Caco-2 (cell line): ENCODE measurements at regions not wholly inside any gene's neighbourhood (a gene's known extent, or its start where the extent isn't known, plus 50 kb on each side); places are given as distances from the start of the nearest gene placed in this dataset.
A peak's percentile ranks its signal among the peaks of the same experiment; 100 is the strongest.

ENCODE experiments used
- BruUV-seq: library from RNA; stranded (reverse); fragments of 400-500 nt; replicated peaks from 2 replicates; lab custom pipeline; 2021; lab: Mats Ljungman, UMichigan
- CTCF ChIA-PET: fragments of 300-600 bp; sonication (Branson Sonifier 250); formaldehyde crosslinking; loops from one replicate; lab custom pipeline; 2022; ENCODE audit warnings: antibody characterized with exemption; lab: Charles Lee
- POLR2A ChIA-PET: fragments of 300-600 bp; sonication (Branson Sonifier 250); formaldehyde crosslinking; loops from one replicate; lab custom pipeline; 2022; ENCODE audit warnings: antibody characterized with exemption; lab: Charles Lee
- DNase-seq, 2 experiments: peaks; one replicate each; pipeline versions ENCODE4 v3.0.0 to v3.0.0-alpha.2; 2020 to 2022
- H3K27me3 ChIP-seq: replicated peaks from 2 replicates; pipeline ENCODE4 v1.6.0; 2011; ENCODE audit warnings: low read length; ENCODE audit not compliant: control insufficient read depth, insufficient read depth
- H3K36me3 ChIP-seq: 2 replicates; pipeline ENCODE4 v1.5.1; 2011; ENCODE audit warnings: low read length; ENCODE audit not compliant: control insufficient read depth, insufficient read depth
- H3K4me1 ChIP-seq: fragments of 250-450 bp; sonication (Bioruptor Pico); 2 replicates; pipeline ENCODE4 v1.5.1; 2020; ENCODE audit warnings: mild to moderate bottlenecking
- H3K4me3 ChIP-seq: 2 replicates; pipeline ENCODE4 v1.5.1; 2011; ENCODE audit warnings: low read depth, mild to moderate bottlenecking, control low read depth, low read length
- H3K9me3 ChIP-seq: fragments of 250-450 bp; sonication (Bioruptor Pico); 2 replicates; pipeline ENCODE4 v1.5.1; 2020; ENCODE audit warnings: mild to moderate bottlenecking, moderate library complexity
- H3K27ac Mint-ChIP-seq: one replicate; pipeline ENCODE4 v1.8.0; 2022; ENCODE audit warnings: mixed read lengths; ENCODE audit not compliant: unreplicated experiment
- H3K27me3 Mint-ChIP-seq: one replicate; pipeline ENCODE4 v1.8.0; 2022; ENCODE audit warnings: mixed read lengths; ENCODE audit not compliant: insufficient read depth, unreplicated experiment
- H3K36me3 Mint-ChIP-seq: one replicate; pipeline ENCODE4 v1.8.0; 2022; ENCODE audit warnings: mild to moderate bottlenecking, mixed read lengths; ENCODE audit not compliant: insufficient read depth, unreplicated experiment
- H3K4me1 Mint-ChIP-seq: one replicate; pipeline ENCODE4 v1.8.0; 2022; ENCODE audit warnings: low read depth, mixed read lengths; ENCODE audit not compliant: unreplicated experiment
- H3K4me3 Mint-ChIP-seq: one replicate; pipeline ENCODE4 v1.8.0; 2022; ENCODE audit warnings: mild to moderate bottlenecking, moderate library complexity, mixed read lengths; ENCODE audit not compliant: unreplicated experiment
- H3K9me3 Mint-ChIP-seq: one replicate; pipeline ENCODE4 v1.8.0; 2022; ENCODE audit warnings: mixed read lengths; ENCODE audit not compliant: unreplicated experiment
- intact Hi-C: fragments of 100-400 bp; cut with micrococcal nuclease; formaldehyde crosslinking; loops from one replicate; pipeline ENCODE4 v1.10.0; 2022; ENCODE audit not compliant: unreplicated experiment
- TF ChIP-seq, protein P1 (sequence below), 2 experiments: fragments of 200-600 bp in 1 of 2; IDR thresholded peaks; 1 replicate in 1 of 2; 2 replicates in 1 of 2; pipeline versions ENCODE4 v1.5.1 to v1.8.0; 2011 to 2022; ENCODE audit warnings: antibody characterized with exemption in 1 of 2, control low read depth in 1 of 2, inconsistent platforms in 1 of 2, low read depth in 1 of 2, low read length in 1 of 2, mild to moderate bottlenecking in 1 of 2, moderate library complexity in 1 of 2; ENCODE audit not compliant: insufficient read depth in 1 of 2, severe bottlenecking in 1 of 2, unreplicated experiment in 1 of 2

DNA sequence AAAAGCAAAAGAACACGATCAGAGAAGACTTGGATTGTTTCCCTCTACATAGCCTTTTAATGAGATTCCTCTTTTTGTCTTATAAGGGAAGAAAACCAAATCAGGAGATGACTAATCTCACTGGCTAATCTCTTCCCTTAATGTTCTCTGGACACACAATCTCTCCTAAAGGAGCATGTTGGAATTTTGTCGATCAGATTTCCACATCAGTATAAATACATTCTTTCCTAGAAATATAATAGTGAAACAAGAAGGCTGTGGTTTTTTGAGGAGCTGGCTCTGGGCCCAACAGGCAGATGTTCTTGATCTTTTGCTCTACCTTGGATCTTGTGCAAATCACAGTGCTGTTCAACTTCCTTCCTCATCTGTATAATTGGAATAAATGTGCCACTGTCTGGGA, 94.0 kb downstream of the GTPBP8 start:
- BruUV-seq, result no TSS peak
- CTCF ChIA-PET, result no interaction called here
- peaks cover 6% of the 10 kb centered on the region for H3K4me1 Mint-ChIP-seq

DNA sequence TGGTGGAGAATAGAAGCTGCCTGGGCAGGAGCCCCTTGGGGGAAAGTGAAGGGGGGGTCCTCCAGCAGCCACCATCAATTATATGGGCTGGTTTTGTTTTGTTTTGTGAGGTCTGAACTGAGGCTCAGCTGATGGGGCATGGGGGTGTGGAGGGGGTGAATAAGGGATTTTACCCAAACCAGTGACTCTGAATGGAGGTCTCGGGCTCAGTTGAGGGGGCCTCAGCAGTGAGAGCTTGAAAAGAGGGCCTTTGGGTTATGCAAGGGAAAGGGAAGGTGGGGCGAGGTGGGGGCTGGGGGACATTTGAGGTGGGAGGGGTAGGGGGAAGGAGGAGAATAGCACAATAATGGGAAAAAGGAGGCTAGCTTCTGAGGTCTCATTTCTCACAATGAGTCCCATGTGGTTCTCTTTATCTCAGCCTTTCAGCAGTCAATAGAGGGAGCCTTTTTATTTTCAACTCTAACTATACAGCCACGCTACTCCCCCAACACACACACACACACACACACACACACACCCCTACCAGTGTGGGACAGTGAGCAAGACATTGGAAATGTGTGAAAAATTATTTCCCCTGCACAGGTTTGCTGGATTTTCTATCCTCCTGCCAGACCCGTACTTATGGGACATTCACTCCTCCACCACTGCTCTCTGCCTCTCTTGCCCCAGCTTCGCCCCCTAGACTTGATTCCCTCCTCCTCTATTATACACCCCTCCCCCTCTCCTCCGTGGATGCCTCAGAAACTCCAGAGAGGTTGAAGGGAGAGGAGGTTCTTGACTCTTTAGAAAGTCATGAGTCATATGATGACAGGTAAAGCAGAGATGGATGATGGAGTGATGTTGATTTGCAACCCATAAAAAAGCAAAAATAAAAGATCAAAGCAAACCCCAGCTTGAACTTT, 96.0 kb downstream of the GTPBP8 start:
- TF ChIP-seq, protein P1, sequence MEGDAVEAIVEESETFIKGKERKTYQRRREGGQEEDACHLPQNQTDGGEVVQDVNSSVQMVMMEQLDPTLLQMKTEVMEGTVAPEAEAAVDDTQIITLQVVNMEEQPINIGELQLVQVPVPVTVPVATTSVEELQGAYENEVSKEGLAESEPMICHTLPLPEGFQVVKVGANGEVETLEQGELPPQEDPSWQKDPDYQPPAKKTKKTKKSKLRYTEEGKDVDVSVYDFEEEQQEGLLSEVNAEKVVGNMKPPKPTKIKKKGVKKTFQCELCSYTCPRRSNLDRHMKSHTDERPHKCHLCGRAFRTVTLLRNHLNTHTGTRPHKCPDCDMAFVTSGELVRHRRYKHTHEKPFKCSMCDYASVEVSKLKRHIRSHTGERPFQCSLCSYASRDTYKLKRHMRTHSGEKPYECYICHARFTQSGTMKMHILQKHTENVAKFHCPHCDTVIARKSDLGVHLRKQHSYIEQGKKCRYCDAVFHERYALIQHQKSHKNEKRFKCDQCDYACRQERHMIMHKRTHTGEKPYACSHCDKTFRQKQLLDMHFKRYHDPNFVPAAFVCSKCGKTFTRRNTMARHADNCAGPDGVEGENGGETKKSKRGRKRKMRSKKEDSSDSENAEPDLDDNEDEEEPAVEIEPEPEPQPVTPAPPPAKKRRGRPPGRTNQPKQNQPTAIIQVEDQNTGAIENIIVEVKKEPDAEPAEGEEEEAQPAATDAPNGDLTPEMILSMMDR (IDR thresholded peaks at IDR 0.05; ENCODE audit: insufficient read depth in 1 of 2, low read depth in 1 of 2, low read length in 1 of 2, severe bottlenecking in 1 of 2, unreplicated experiment in 1 of 2), result no peak
- Mint-ChIP-seq H3K4me1 (peaks cover 6% of the 10 kb centered on the region), H3K9me3 (peaks cover 9% of the 10 kb centered on the region)

More for the DNA sequence above, 94.0 kb downstream of the GTPBP8 start:
- Mint-ChIP-seq H3K36me3 (no peaks in the 10 kb centered on the region), H3K27ac (no peak overlapping the region), H3K9me3 (peaks cover 2% of the 10 kb centered on the region), H3K4me3 (no peak overlapping the region), H3K27me3 (peaks cover 8% of the 10 kb centered on the region)
- Histone ChIP-seq H3K36me3 (no peaks in the 10 kb centered on the region), H3K27me3 (no peaks in the 10 kb centered on the region; the same call in none of the 2 replicates), H3K4me3 (no peak overlapping the region), H3K9me3 (no peaks in the 10 kb centered on the region), H3K4me1 (no peaks in the 10 kb centered on the region)
- intact Hi-C loops, result no loop called here
- POLR2A ChIA-PET, result no interaction called here
- no peak for DNase-seq
- TF ChIP-seq, protein P1 (IDR thresholded peaks at IDR 0.05; ENCODE audit: insufficient read depth in 1 of 2, low read depth in 1 of 2, low read length in 1 of 2, severe bottlenecking in 1 of 2, unreplicated experiment in 1 of 2), result no peak

DNA sequence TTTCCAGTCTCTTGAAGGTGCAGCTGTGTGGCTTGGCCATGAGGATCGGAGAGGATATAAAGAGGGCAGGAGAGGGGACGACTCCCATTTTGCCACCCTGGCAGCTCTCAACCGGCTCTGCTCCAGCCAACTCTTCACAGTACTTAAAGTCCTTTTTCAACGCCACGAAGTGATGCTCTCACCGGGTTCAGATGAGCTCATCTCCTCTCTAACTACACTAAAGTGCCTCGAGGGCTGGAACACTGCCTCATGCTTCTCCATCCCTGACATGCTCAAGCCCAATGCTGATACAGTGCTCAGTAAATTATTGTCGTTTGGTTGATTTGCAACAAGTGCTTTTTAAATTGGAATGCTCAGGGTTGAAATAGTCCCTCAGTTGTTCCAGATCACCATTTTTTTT, 97.8 kb downstream of the GTPBP8 start:
- TF ChIP-seq, protein P1 (IDR thresholded peaks at IDR 0.05; ENCODE audit: insufficient read depth in 1 of 2, low read depth in 1 of 2, low read length in 1 of 2, severe bottlenecking in 1 of 2, unreplicated experiment in 1 of 2), result no peak
- ChIA-PET POLR2A (no interaction called here), CTCF (no interaction called here)
- no peaks in the 10 kb centered on the region; the same call in none of the 2 replicates for H3K27me3 ChIP-seq
- Mint-ChIP-seq H3K4me1 (peaks cover 6% of the 10 kb centered on the region), H3K27ac (no peak overlapping the region), H3K4me3 (no peak overlapping the region), H3K9me3 (peaks cover 9% of the 10 kb centered on the region), H3K36me3 (no peaks in the 10 kb centered on the region), H3K27me3 (peaks cover 15% of the 10 kb centered on the region)
- no peaks in the 10 kb centered on the region for H3K36me3 ChIP-seq
- H3K9me3 ChIP-seq, result no peaks in the 10 kb centered on the region
- H3K4me1 ChIP-seq, result no peaks in the 10 kb centered on the region
- BruUV-seq, result no TSS peak
- H3K4me3 ChIP-seq, result no peak overlapping the region
- DNase-seq, result no peak
- intact Hi-C loops, result no loop called here

More for the DNA sequence above, 96.0 kb downstream of the GTPBP8 start:
- CTCF ChIA-PET, result no interaction called here
- no peak overlapping the region for H3K4me3 Mint-ChIP-seq
- Histone ChIP-seq H3K4me1 (no peaks in the 10 kb centered on the region), H3K27me3 (no peaks in the 10 kb centered on the region; the same call in none of the 2 replicates), H3K36me3 (no peaks in the 10 kb centered on the region), H3K9me3 (no peaks in the 10 kb centered on the region), H3K4me3 (no peak overlapping the region)
- DNase-seq, result peak in 1 of 2 experiments; percentile 4
- intact Hi-C loops, result no loop called here
- POLR2A ChIA-PET, result no interaction called here
- H3K36me3 Mint-ChIP-seq, result no peaks in the 10 kb centered on the region
- BruUV-seq, result no TSS peak
- H3K27ac Mint-ChIP-seq, result no peak overlapping the region
- H3K27me3 Mint-ChIP-seq, result peaks cover 14% of the 10 kb centered on the region
